Gastrocnemius medialis (tissue), 4 donors: ENCODE measurements at regions not wholly inside any gene's neighbourhood (a gene's known extent, or its start where the extent isn't known, plus 50 kb on each side); places are given as distances from the start of the nearest gene placed in this dataset.

Experiments
- CTCF ChIP-seq, 5 experiments: fragments of 450-650 bp in 3 of 5; fragments of 200-600 bp in 2 of 5; sonication (generic) in 2 of 5; IDR thresholded peaks in 4 of 5; conservative IDR thresholded peaks in 1 of 5; 1 replicate in 4 of 5; 2 replicates in 1 of 5; pipeline ENCODE4 v1.5.1; 2016 to 2019; ENCODE audit warnings: antibody characterized with exemption in 5 of 5, mild to moderate bottlenecking in 3 of 5, moderate library complexity in 3 of 5
- POLR2A ChIP-seq, 2 donors: fragments of 450-650 bp; IDR thresholded peaks; one replicate each; pipeline ENCODE4 v1.6.1; 2017; ENCODE audit warnings: antibody characterized with exemption in 2 of 2, mild to moderate bottlenecking in 2 of 2, moderate library complexity in 2 of 2

DNA sequence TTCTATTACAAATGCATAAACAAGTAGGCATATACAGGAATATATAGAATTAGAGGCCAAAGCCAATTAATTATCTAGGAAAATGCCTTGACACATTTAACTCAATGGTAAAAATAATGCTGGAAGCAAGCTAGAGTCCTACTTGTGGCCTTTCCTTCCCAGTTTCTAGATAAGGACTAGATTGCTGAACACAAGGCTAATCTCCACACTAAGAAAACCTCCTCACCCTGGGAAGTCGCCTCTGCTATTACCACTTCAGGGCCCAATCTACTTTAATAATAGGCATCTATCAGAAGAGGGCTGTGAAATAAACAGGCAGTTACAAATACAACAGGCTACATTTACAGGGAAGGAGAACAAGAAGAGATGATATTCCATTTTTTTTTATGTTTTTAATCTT lies 80.5 kb upstream of the PRICKLE2 start:
- no peak for TF ChIP-seq CTCF (IDR thresholded peaks at IDR 0.05 in 4 of 5, conservative IDR thresholded peaks at IDR 0.05 in 1 of 5)
- no peak for TF ChIP-seq POLR2A (IDR thresholded peaks at IDR 0.05)
